Brain microvascular endothelial cell (primary cell): ENCODE measurements at regions not wholly inside any gene's neighbourhood (a gene's known extent, or its start where the extent isn't known, plus 50 kb on each side); places are given as distances from the start of the nearest gene placed in this dataset.

Experiments
- DNase-seq: peaks from one replicate; pipeline ENCODE4 v3.0.0-alpha.2; 2020
- H3K27ac ChIP-seq: fragments of 250-450 bp; sonication (Bioruptor Pico); 2 replicates; pipeline ENCODE4 v1.5.1; 2020; ENCODE audit warnings: mild to moderate bottlenecking, moderate library complexity
- H3K27me3 ChIP-seq: fragments of 250-450 bp; sonication (Bioruptor Pico); replicated peaks from 2 replicates; pipeline ENCODE4 v1.5.1; 2020; ENCODE audit warnings: mild to moderate bottlenecking
- H3K36me3 ChIP-seq: fragments of 250-450 bp; sonication (Bioruptor Pico); replicated peaks from 2 replicates; pipeline ENCODE4 v1.5.1; 2020; ENCODE audit warnings: mild to moderate bottlenecking
- H3K4me3 ChIP-seq: 2 replicates; pipeline ENCODE4 v1.5.1; 2011; ENCODE audit warnings: low read depth, mild to moderate bottlenecking, control low read depth, low read length, moderate library complexity
- CTCF ChIP-seq: IDR thresholded peaks from 2 replicates; pipeline ENCODE4 v1.5.1; 2011; ENCODE audit warnings: low read depth, mild to moderate bottlenecking, moderate library complexity, low read length, control low read depth, inconsistent platforms; ENCODE audit errors: missing control alignments
- in situ Hi-C: cut with HindIII; loops from 2 replicates; pipeline ENCODE4 v1.10.0; 2017; ENCODE audit warnings: low sequenced_read_pairs, low pct_ligation_motif_present

GRCh38 chr10:80705899-80706298 lies 168.2 kb downstream of the SH2D4B start:
- H3K4me3 ChIP-seq: no peak overlapping the region
- H3K27ac ChIP-seq: no peak overlapping the region
- no peaks in the 10 kb centered on the region for H3K27me3 ChIP-seq
- H3K36me3 ChIP-seq: no peaks in the 10 kb centered on the region
- DNase-seq: no peak
- in situ Hi-C loops: no loop called here
- no peak for TF ChIP-seq CTCF

- no peak for TF ChIP-seq CTCF
- H3K27ac ChIP-seq: no peak overlapping the region
- no peak overlapping the region for H3K4me3 ChIP-seq
- H3K27me3 ChIP-seq: no peaks in the 10 kb centered on the region
- H3K36me3 ChIP-seq: no peaks in the 10 kb centered on the region
- DNase-seq: no peak
- in situ Hi-C loops: no loop called here
Measured at GRCh38 chr10:80708185-80708584, 170.5 kb downstream of the SH2D4B start.

GRCh38 chr10:80708808-80709207 lies 171.1 kb downstream of the SH2D4B start:
- in situ Hi-C loops: no loop called here
- H3K36me3 ChIP-seq: no peaks in the 10 kb centered on the region
- no peak for TF ChIP-seq CTCF
- H3K27me3 ChIP-seq: no peaks in the 10 kb centered on the region
- DNase-seq: no peak
- H3K4me3 ChIP-seq: no peak overlapping the region
- H3K27ac ChIP-seq: no peak overlapping the region

GRCh38 chr10:80709866-80710265 lies 172.2 kb downstream of the SH2D4B start:
- Histone ChIP-seq H3K4me3 (no peak overlapping the region), H3K27me3 (no peaks in the 10 kb centered on the region), H3K27ac (no peak overlapping the region), H3K36me3 (no peaks in the 10 kb centered on the region)
- no peak for TF ChIP-seq CTCF
- in situ Hi-C loops: no loop called here
- DNase-seq: no peak

GRCh38 chr10:80713398-80713928 lies 175.8 kb downstream of the SH2D4B start:
- in situ Hi-C loops: no loop called here
- no peak overlapping the region for H3K27ac ChIP-seq
- no peak for DNase-seq
- no peak for TF ChIP-seq CTCF
- no peak overlapping the region for H3K4me3 ChIP-seq
- no peaks in the 10 kb centered on the region for H3K27me3 ChIP-seq
- no peaks in the 10 kb centered on the region for H3K36me3 ChIP-seq

- no peaks in the 10 kb centered on the region for H3K36me3 ChIP-seq
- DNase-seq: no peak
- no peak overlapping the region for H3K4me3 ChIP-seq
- no peak overlapping the region for H3K27ac ChIP-seq
- TF ChIP-seq CTCF: no peak
- H3K27me3 ChIP-seq: no peaks in the 10 kb centered on the region
- in situ Hi-C loops: no loop called here
Measured at GRCh38 chr10:80714566-80714965, 176.9 kb downstream of the SH2D4B start.
